ENCODE measurements at regions not wholly inside any gene's neighbourhood (a gene's known extent, or its start where the extent isn't known, plus 50 kb on each side); places are given as distances from the start of the nearest gene placed in this dataset.

DNA sequence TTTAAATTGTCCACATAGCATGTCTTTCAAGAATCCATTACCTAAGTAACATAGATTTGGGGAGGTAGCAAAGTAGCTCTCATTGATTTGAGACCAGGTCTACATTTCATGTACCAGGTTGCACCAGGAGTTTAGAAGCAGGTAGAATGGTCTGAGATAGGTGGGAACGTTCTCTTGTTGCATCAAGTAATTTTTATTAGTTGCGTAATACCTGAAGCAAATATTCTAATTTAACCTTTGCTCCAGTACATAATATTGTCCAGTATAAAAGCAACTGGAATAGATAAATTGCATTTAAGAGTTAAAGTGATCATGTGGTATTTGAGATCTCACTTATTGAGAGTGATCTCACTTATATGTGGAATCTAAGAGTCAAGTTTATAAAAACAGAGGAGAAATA, 597.1 kb upstream of the PRMT6 start:
- ATAC-seq (ENCODE audit: low FRiP score) (no peak), DNase-seq (no peak)
- H3K4me1 ChIP-seq (ENCODE audit: control insufficient read depth in 1 of 2, insufficient read depth in 2 of 2, low read length in 2 of 2) = no peaks in the 10 kb centered on the region
- no peaks in the 10 kb centered on the region for H3K9me3 ChIP-seq (ENCODE audit: control insufficient read depth, low read length)
- H3K27me3 ChIP-seq (ENCODE audit: control insufficient read depth in 1 of 2, insufficient read depth in 2 of 2, low read length in 1 of 2) = no peaks in the 10 kb centered on the region
- 87 to 88% methylated on average over 2 of the region's 2 CpGs for WGBS, 2 donors
- intact Hi-C loops (cut with DNase I) = no loop called here
- H3K27ac ChIP-seq (ENCODE audit: low read depth in 1 of 2, low read length in 2 of 2) = no peak overlapping the region
- H3K4me3 ChIP-seq (ENCODE audit: low read length in 2 of 2) = no peak overlapping the region
- H3K36me3 ChIP-seq (ENCODE audit: control insufficient read depth in 1 of 2, insufficient read depth in 2 of 2, low read length in 1 of 2) = no peaks in the 10 kb centered on the region

DNA sequence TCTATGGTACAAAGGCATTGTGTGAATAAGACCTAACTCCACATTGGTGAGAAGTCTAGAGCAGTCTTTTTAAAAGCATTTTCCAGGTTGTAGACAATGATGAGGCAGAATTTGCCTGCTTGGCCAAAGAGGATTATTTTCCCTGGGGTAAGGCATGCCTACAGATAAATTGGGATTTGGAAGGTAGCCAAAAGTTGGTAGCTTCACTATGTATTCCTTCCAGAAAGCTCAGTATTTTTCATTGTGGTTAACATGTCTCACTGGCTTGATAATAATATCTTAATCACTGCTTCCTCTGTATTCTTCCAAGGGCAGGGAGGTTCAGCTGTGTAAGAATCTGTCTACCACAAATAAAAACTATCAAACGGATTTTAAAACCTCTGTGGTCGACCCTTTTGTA, 590.8 kb upstream of the PRMT6 start:
- intact Hi-C loops (cut with DNase I) = no loop called here
- H3K36me3 ChIP-seq (ENCODE audit: control insufficient read depth in 1 of 2, insufficient read depth in 2 of 2, low read length in 1 of 2) = no peaks in the 10 kb centered on the region
- H3K27me3 ChIP-seq (ENCODE audit: control insufficient read depth in 1 of 2, insufficient read depth in 2 of 2, low read length in 1 of 2) = no peaks in the 10 kb centered on the region
- no peak for DNase-seq
- no peaks in the 10 kb centered on the region for H3K4me1 ChIP-seq (ENCODE audit: control insufficient read depth in 1 of 2, insufficient read depth in 2 of 2, low read length in 2 of 2)
- H3K27ac ChIP-seq (ENCODE audit: low read depth in 1 of 2, low read length in 2 of 2) = no peak overlapping the region
- H3K4me3 ChIP-seq (ENCODE audit: low read length in 2 of 2) = no peak overlapping the region
- H3K9me3 ChIP-seq (ENCODE audit: control insufficient read depth, low read length) = no peaks in the 10 kb centered on the region
- ATAC-seq (ENCODE audit: low FRiP score) = no peak
- 56 to 63% methylated on average over 2 of the region's 2 CpGs for WGBS, 2 donors

DNA sequence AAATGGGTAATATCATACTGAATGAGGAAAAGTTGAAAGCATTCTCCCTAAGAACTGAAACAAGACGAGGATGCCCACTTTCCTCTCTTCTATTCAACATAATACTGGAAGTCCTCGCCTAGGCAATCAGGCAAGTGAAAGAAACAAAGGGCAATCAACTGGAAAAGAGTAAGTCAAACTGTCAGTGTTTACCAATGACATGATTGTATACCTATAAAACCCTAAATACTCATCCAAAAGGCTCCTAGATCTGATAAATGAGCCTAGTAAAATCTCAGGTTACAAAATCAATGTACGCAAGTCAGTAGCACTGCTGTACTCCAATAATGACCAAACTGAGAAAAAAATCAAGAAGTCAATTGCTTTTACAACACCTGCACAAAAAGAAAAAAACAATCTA, 575.8 kb upstream of the PRMT6 start:
- WGBS, 2 donors = 76% methylated on average over 3 of the region's 3 CpGs
- Histone ChIP-seq H3K4me1 (ENCODE audit: control insufficient read depth in 1 of 2, insufficient read depth in 2 of 2, low read length in 2 of 2) (no peaks in the 10 kb centered on the region), H3K36me3 (ENCODE audit: control insufficient read depth in 1 of 2, insufficient read depth in 2 of 2, low read length in 1 of 2) (no peaks in the 10 kb centered on the region), H3K27ac (ENCODE audit: low read depth in 1 of 2, low read length in 2 of 2) (no peak overlapping the region), H3K4me3 (ENCODE audit: low read length in 2 of 2) (no peak overlapping the region), H3K27me3 (ENCODE audit: control insufficient read depth in 1 of 2, insufficient read depth in 2 of 2, low read length in 1 of 2) (no peaks in the 10 kb centered on the region), H3K9me3 (ENCODE audit: control insufficient read depth, low read length) (no peaks in the 10 kb centered on the region)
- no peak for DNase-seq
- no peak for ATAC-seq (ENCODE audit: low FRiP score)
- intact Hi-C loops (cut with DNase I) = no loop called here

- Histone ChIP-seq H3K36me3 (ENCODE audit: control insufficient read depth in 1 of 2, insufficient read depth in 2 of 2, low read length in 1 of 2) (no peaks in the 10 kb centered on the region), H3K4me1 (ENCODE audit: control insufficient read depth in 1 of 2, insufficient read depth in 2 of 2, low read length in 2 of 2) (no peaks in the 10 kb centered on the region), H3K4me3 (ENCODE audit: low read length in 2 of 2) (no peak overlapping the region), H3K27me3 (ENCODE audit: control insufficient read depth in 1 of 2, insufficient read depth in 2 of 2, low read length in 1 of 2) (no peaks in the 10 kb centered on the region), H3K9me3 (ENCODE audit: control insufficient read depth, low read length) (no peaks in the 10 kb centered on the region), H3K27ac (ENCODE audit: low read depth in 1 of 2, low read length in 2 of 2) (no peak overlapping the region)
- ATAC-seq (ENCODE audit: low FRiP score) (no peak), DNase-seq (no peak)
- intact Hi-C loops (cut with DNase I) = no loop called here
- WGBS, 2 donors = 35 to 44% methylated on average over 4 of the region's 4 CpGs
These were observed 563.6 kb upstream of the PRMT6 start for GRCh38 chr1:106492880-106493279.

- Histone ChIP-seq H3K36me3 (ENCODE audit: control insufficient read depth in 1 of 2, insufficient read depth in 2 of 2, low read length in 1 of 2) (no peaks in the 10 kb centered on the region), H3K27me3 (ENCODE audit: control insufficient read depth in 1 of 2, insufficient read depth in 2 of 2, low read length in 1 of 2) (no peaks in the 10 kb centered on the region), H3K9me3 (ENCODE audit: control insufficient read depth, low read length) (no peaks in the 10 kb centered on the region), H3K4me3 (ENCODE audit: low read length in 2 of 2) (no peak overlapping the region), H3K27ac (ENCODE audit: low read depth in 1 of 2, low read length in 2 of 2) (no peak overlapping the region), H3K4me1 (ENCODE audit: control insufficient read depth in 1 of 2, insufficient read depth in 2 of 2, low read length in 2 of 2) (no peaks in the 10 kb centered on the region)
- WGBS, 2 donors = 84 to 98% methylated on average over 1 of the region's 1 CpG
- intact Hi-C loops (cut with DNase I) = no loop called here
- no peak for ATAC-seq (ENCODE audit: low FRiP score)
- no peak for DNase-seq
These were observed 561.8 kb upstream of the PRMT6 start for GRCh38 chr1:106494646-106495045.

DNA sequence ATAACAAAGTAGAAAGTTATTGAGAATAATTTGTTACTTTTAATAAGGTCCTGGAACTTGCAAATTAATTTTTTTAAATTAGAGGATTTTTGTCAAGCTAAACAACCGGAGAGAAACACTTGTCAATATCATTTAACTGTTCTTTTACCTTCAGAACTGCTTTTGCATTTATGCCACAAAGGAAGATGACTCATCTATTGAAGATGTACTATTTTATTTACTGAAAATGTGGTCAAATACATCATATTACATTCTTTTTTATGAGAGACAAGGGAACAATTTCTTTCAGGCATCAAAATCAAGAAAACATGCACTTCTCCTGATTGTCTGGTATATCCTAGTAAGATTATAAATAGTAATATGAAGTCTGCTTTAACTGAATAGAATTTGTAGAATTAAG, 558.2 kb upstream of the PRMT6 start:
- 74 to 78% methylated on average over 1 of the region's 1 CpG for WGBS, 2 donors
- H3K4me1 ChIP-seq (ENCODE audit: control insufficient read depth in 1 of 2, insufficient read depth in 2 of 2, low read length in 2 of 2) = no peaks in the 10 kb centered on the region
- no peaks in the 10 kb centered on the region for H3K27me3 ChIP-seq (ENCODE audit: control insufficient read depth in 1 of 2, insufficient read depth in 2 of 2, low read length in 1 of 2)
- DNase-seq (no peak), ATAC-seq (ENCODE audit: low FRiP score) (no peak)
- H3K4me3 ChIP-seq (ENCODE audit: low read length in 2 of 2) = no peak overlapping the region
- no peaks in the 10 kb centered on the region for H3K36me3 ChIP-seq (ENCODE audit: control insufficient read depth in 1 of 2, insufficient read depth in 2 of 2, low read length in 1 of 2)
- H3K27ac ChIP-seq (ENCODE audit: low read depth in 1 of 2, low read length in 2 of 2) = no peak overlapping the region
- intact Hi-C loops (cut with DNase I) = no loop called here
- no peaks in the 10 kb centered on the region for H3K9me3 ChIP-seq (ENCODE audit: control insufficient read depth, low read length)

- no peak for ATAC-seq (ENCODE audit: low FRiP score)
- no peak for DNase-seq
- Histone ChIP-seq H3K36me3 (ENCODE audit: control insufficient read depth in 1 of 2, insufficient read depth in 2 of 2, low read length in 1 of 2) (no peaks in the 10 kb centered on the region), H3K4me1 (ENCODE audit: control insufficient read depth in 1 of 2, insufficient read depth in 2 of 2, low read length in 2 of 2) (no peaks in the 10 kb centered on the region), H3K27me3 (ENCODE audit: control insufficient read depth in 1 of 2, insufficient read depth in 2 of 2, low read length in 1 of 2) (no peaks in the 10 kb centered on the region), H3K9me3 (ENCODE audit: control insufficient read depth, low read length) (no peaks in the 10 kb centered on the region), H3K27ac (ENCODE audit: low read depth in 1 of 2, low read length in 2 of 2) (no peak overlapping the region), H3K4me3 (ENCODE audit: low read length in 2 of 2) (no peak overlapping the region)
- 78 to 79% methylated on average over 1 of the region's 1 CpG for WGBS, 2 donors
- intact Hi-C loops (cut with DNase I) = no loop called here
These were observed 553.8 kb upstream of the PRMT6 start for GRCh38 chr1:106502659-106503058.

GRCh38 chr1:106515375-106515774, 541.1 kb upstream of the PRMT6 start:
- 51 to 60% methylated on average over 3 of the region's 3 CpGs for WGBS, 2 donors
- no peak overlapping the region for H3K4me3 ChIP-seq (ENCODE audit: low read length in 2 of 2)
- H3K9me3 ChIP-seq (ENCODE audit: control insufficient read depth, low read length) = no peaks in the 10 kb centered on the region
- H3K4me1 ChIP-seq (ENCODE audit: control insufficient read depth in 1 of 2, insufficient read depth in 2 of 2, low read length in 2 of 2) = no peaks in the 10 kb centered on the region
- H3K27ac ChIP-seq (ENCODE audit: low read depth in 1 of 2, low read length in 2 of 2) = no peak overlapping the region
- H3K36me3 ChIP-seq (ENCODE audit: control insufficient read depth in 1 of 2, insufficient read depth in 2 of 2, low read length in 1 of 2) = no peaks in the 10 kb centered on the region
- no peaks in the 10 kb centered on the region for H3K27me3 ChIP-seq (ENCODE audit: control insufficient read depth in 1 of 2, insufficient read depth in 2 of 2, low read length in 1 of 2)
- DNase-seq (no peak), ATAC-seq (ENCODE audit: low FRiP score) (no peak)
- intact Hi-C loops (cut with DNase I) = no loop called here

- no peaks in the 10 kb centered on the region for H3K4me1 ChIP-seq (ENCODE audit: control insufficient read depth in 1 of 2, insufficient read depth in 2 of 2, low read length in 2 of 2)
- no peaks in the 10 kb centered on the region for H3K27me3 ChIP-seq (ENCODE audit: control insufficient read depth in 1 of 2, insufficient read depth in 2 of 2, low read length in 1 of 2)
- intact Hi-C loops (cut with DNase I) = no loop called here
- DNase-seq = no peak
- WGBS, 2 donors = 77 to 82% methylated on average over 3 of the region's 3 CpGs
- H3K36me3 ChIP-seq (ENCODE audit: control insufficient read depth in 1 of 2, insufficient read depth in 2 of 2, low read length in 1 of 2) = no peaks in the 10 kb centered on the region
- no peak overlapping the region for H3K4me3 ChIP-seq (ENCODE audit: low read length in 2 of 2)
- no peak overlapping the region for H3K27ac ChIP-seq (ENCODE audit: low read depth in 1 of 2, low read length in 2 of 2)
- H3K9me3 ChIP-seq (ENCODE audit: control insufficient read depth, low read length) = no peaks in the 10 kb centered on the region
- no peak for ATAC-seq (ENCODE audit: low FRiP score)
These were observed 539.2 kb upstream of the PRMT6 start for GRCh38 chr1:106517224-106517623.
